ENCODE measurements at regions not wholly inside any gene's neighbourhood (a gene's known extent, or its start where the extent isn't known, plus 50 kb on each side); places are given as distances from the start of the nearest gene placed in this dataset.

DNA sequence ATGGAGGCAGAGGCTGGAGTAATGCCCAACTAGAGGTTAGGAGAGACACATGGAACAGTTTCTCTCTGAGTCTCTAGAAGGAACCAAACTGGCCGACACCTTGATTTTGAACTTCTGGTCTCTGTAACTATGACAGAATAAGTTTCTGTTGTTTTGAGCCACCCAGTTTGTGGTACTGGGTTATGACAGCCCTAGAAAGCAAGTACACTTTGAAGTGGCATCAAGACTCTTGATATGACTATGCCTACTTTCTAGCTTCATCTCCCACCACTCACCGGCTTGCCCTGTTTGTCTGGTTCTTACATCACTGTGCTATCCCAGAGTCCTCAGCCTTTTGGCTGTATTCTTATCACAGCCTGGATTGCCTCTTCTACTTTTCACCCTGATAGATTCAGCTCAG lies 230.3 kb upstream of the USP24 start:
- WGBS: 100% methylated on average over 2 of the region's 2 CpGs
- Histone ChIP-seq H4K91ac (ENCODE audit: low read length) (no peak overlapping the region), H2BK120ac (ENCODE audit: low read depth, low read length) (no peak overlapping the region), H3K9ac (ENCODE audit: low read length) (no peak overlapping the region), H2AFZ (ENCODE audit: low read depth, low read length) (no peak overlapping the region), H4K8ac (ENCODE audit: low read length) (peak overlapping the region; percentile 16), H3K27me3 (ENCODE audit: control insufficient read depth in 1 of 2, insufficient read depth in 1 of 2, low read length in 2 of 2) (no peaks in the 10 kb centered on the region), H3K9me3 (ENCODE audit: control insufficient read depth, low read length) (no peaks in the 10 kb centered on the region), H3K79me1 (replicated peaks; ENCODE audit: low read length, poor library complexity, severe bottlenecking) (no peaks in the 10 kb centered on the region), H3K4me2 (ENCODE audit: low read length, poor library complexity, severe bottlenecking) (no peak overlapping the region), H3K4ac (ENCODE audit: low read depth in 1 of 2, low read length in 2 of 2) (peak overlapping the region in 1 of 2 experiments; percentile 33), H2AK5ac (ENCODE audit: low read length, severe bottlenecking) (no peak overlapping the region), H3K27ac (ENCODE audit: low read length, poor library complexity, severe bottlenecking) (no peak overlapping the region), H2BK5ac (ENCODE audit: low read depth, low read length, poor library complexity, severe bottlenecking) (no peak overlapping the region), H3K23ac (ENCODE audit: low read length in 2 of 2) (no peak overlapping the region), H3K18ac (ENCODE audit: low read depth in 1 of 2, low read length in 2 of 2) (peak overlapping the region; percentile 40 to 68), H3K4me3 (ENCODE audit: insufficient read depth in 1 of 2, low read depth in 1 of 2, low read length in 2 of 2) (no peak overlapping the region), H3K14ac (ENCODE audit: low read length in 2 of 2) (peak overlapping the region in 1 of 2 experiments; percentile 46), H2BK12ac (ENCODE audit: low read length in 2 of 2) (peak overlapping the region; percentile 19 to 87), H3K4me1 (ENCODE audit: control insufficient read depth, insufficient read depth, low read depth, low read length) (peaks cover 3% of the 10 kb centered on the region), H3K36me3 (ENCODE audit: control insufficient read depth in 1 of 2, insufficient read depth in 2 of 2, low read depth in 1 of 2, low read length in 2 of 2) (no peaks in the 10 kb centered on the region), H2BK15ac (ENCODE audit: low read depth, poor library complexity, severe bottlenecking) (no peak overlapping the region)
- DNase-seq: no peak

DNA sequence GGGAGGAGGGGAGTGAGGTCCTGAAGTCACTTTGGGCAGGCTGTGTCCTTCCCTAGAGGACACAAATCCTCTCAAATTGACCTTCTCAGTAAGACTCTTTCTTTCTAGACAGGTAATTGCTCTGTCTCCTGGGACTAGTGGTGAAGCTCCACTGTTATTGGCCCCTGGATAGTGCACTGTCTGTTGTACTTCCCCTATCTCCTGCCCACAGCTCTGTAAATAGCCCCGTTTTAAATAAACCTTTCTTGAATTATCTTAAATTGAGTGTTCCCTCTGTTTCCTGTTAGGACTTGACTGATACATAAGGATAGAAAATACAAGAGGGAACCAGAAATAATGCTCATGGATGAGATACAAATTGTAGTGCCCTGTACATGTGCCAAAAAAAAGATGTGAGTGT lies 229.5 kb upstream of the USP24 start:
- no peak overlapping the region for H2BK5ac ChIP-seq (ENCODE audit: low read depth, low read length, poor library complexity, severe bottlenecking)
- no peaks in the 10 kb centered on the region for H3K79me1 ChIP-seq (replicated peaks; ENCODE audit: low read length, poor library complexity, severe bottlenecking)
- peak overlapping the region; percentile 9 to 85 for H2BK12ac ChIP-seq (ENCODE audit: low read length in 2 of 2)
- peaks cover 3% of the 10 kb centered on the region for H3K9me3 ChIP-seq (ENCODE audit: control insufficient read depth, low read length)
- H4K8ac ChIP-seq (ENCODE audit: low read length): no peak overlapping the region
- no peaks in the 10 kb centered on the region for H3K36me3 ChIP-seq (ENCODE audit: control insufficient read depth in 1 of 2, insufficient read depth in 2 of 2, low read depth in 1 of 2, low read length in 2 of 2)
- no peak overlapping the region for H3K4me3 ChIP-seq (ENCODE audit: insufficient read depth in 1 of 2, low read depth in 1 of 2, low read length in 2 of 2)
- H2BK120ac ChIP-seq (ENCODE audit: low read depth, low read length): no peak overlapping the region
- no peaks in the 10 kb centered on the region for H3K27me3 ChIP-seq (ENCODE audit: control insufficient read depth in 1 of 2, insufficient read depth in 1 of 2, low read length in 2 of 2)
- DNase-seq: no peak
- no peak overlapping the region for H3K23ac ChIP-seq (ENCODE audit: low read length in 2 of 2)
- peak overlapping the region; percentile 82 for H3K9ac ChIP-seq (ENCODE audit: low read length)
- H2BK15ac ChIP-seq (ENCODE audit: low read depth, poor library complexity, severe bottlenecking): no peak overlapping the region
- no CpG with 5 or more reads among the region's 1 CpG for WGBS
- no peak overlapping the region for H3K27ac ChIP-seq (ENCODE audit: low read length, poor library complexity, severe bottlenecking)
- H2AK5ac ChIP-seq (ENCODE audit: low read length, severe bottlenecking): no peak overlapping the region
- H3K4me2 ChIP-seq (ENCODE audit: low read length, poor library complexity, severe bottlenecking): no peak overlapping the region
- peak overlapping the region in 1 of 2 experiments; percentile 61 for H3K18ac ChIP-seq (ENCODE audit: low read depth in 1 of 2, low read length in 2 of 2)
- H3K14ac ChIP-seq (ENCODE audit: low read length in 2 of 2): peak overlapping the region in 1 of 2 experiments; percentile 26
- H4K91ac ChIP-seq (ENCODE audit: low read length): no peak overlapping the region
- no peak overlapping the region for H2AFZ ChIP-seq (ENCODE audit: low read depth, low read length)
- H3K4ac ChIP-seq (ENCODE audit: low read depth in 1 of 2, low read length in 2 of 2): no peak overlapping the region
- H3K4me1 ChIP-seq (ENCODE audit: control insufficient read depth, insufficient read depth, low read depth, low read length): peaks cover 3% of the 10 kb centered on the region

DNA sequence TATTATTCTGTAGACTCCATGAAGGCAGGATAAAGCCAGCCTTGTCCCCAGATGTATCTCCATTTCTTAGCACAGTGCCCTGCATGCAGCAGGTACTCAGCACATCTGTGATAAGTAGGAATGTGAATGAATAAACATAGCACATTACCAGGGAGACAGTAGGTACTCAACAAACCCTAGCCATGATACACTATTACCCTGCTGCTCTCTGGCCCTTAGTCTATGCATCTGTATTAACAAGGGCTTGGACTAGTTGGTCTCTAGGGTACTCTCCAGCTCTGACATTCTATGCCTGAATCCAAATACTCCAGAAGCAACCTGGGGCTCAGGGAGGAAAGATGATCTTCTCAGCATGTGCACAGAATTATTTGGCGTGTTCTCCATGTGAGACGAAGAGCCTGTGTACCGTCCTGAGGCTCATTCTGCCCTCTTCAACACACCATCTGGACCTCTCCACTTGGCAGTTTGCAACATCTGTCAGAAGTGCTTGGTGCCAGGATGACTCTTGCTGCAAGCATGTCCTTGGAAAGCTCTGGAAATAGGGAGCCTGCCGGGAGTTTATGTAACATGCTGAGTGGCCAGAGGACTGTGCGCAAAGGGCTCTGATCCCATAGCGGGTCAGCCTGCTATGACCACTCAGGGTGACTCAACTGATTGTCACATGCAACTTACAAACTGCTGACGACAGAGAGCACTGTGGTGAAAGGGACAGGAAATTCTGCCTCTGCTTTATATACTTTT lies 228.2 kb upstream of the USP24 start:
- H2BK5ac ChIP-seq (ENCODE audit: low read depth, low read length, poor library complexity, severe bottlenecking): no peak overlapping the region
- peak overlapping the region; percentile 82 for H3K9ac ChIP-seq (ENCODE audit: low read length)
- no peak overlapping the region for H4K91ac ChIP-seq (ENCODE audit: low read length)
- H3K4me1 ChIP-seq (ENCODE audit: control insufficient read depth, insufficient read depth, low read depth, low read length): peaks cover 3% of the 10 kb centered on the region
- peak overlapping the region; percentile 40 to 46 for H3K18ac ChIP-seq (ENCODE audit: low read depth in 1 of 2, low read length in 2 of 2)
- H3K9me3 ChIP-seq (ENCODE audit: control insufficient read depth, low read length): peaks cover 4% of the 10 kb centered on the region
- peak overlapping the region in 1 of 2 experiments; percentile 18 for H3K14ac ChIP-seq (ENCODE audit: low read length in 2 of 2)
- H3K4me3 ChIP-seq (ENCODE audit: insufficient read depth in 1 of 2, low read depth in 1 of 2, low read length in 2 of 2): no peak overlapping the region
- no peak overlapping the region for H2BK120ac ChIP-seq (ENCODE audit: low read depth, low read length)
- DNase-seq: peak; percentile 98
- H2BK12ac ChIP-seq (ENCODE audit: low read length in 2 of 2): peak overlapping the region in 1 of 2 experiments; percentile 58
- H3K4ac ChIP-seq (ENCODE audit: low read depth in 1 of 2, low read length in 2 of 2): no peak overlapping the region
- no peak overlapping the region for H3K27ac ChIP-seq (ENCODE audit: low read length, poor library complexity, severe bottlenecking)
- WGBS: 24% methylated on average over 7 of the region's 7 CpGs
- H2AFZ ChIP-seq (ENCODE audit: low read depth, low read length): no peak overlapping the region
- peak overlapping the region; percentile 13 for H2BK15ac ChIP-seq (ENCODE audit: low read depth, poor library complexity, severe bottlenecking)
- no peak overlapping the region for H3K4me2 ChIP-seq (ENCODE audit: low read length, poor library complexity, severe bottlenecking)
- no peaks in the 10 kb centered on the region for H3K36me3 ChIP-seq (ENCODE audit: control insufficient read depth in 1 of 2, insufficient read depth in 2 of 2, low read depth in 1 of 2, low read length in 2 of 2)
- H2AK5ac ChIP-seq (ENCODE audit: low read length, severe bottlenecking): no peak overlapping the region
- H3K27me3 ChIP-seq (ENCODE audit: control insufficient read depth in 1 of 2, insufficient read depth in 1 of 2, low read length in 2 of 2): no peaks in the 10 kb centered on the region
- no peaks in the 10 kb centered on the region for H3K79me1 ChIP-seq (replicated peaks; ENCODE audit: low read length, poor library complexity, severe bottlenecking)
- peak overlapping the region; percentile 19 for H4K8ac ChIP-seq (ENCODE audit: low read length)
- H3K23ac ChIP-seq (ENCODE audit: low read length in 2 of 2): no peak overlapping the region

DNA sequence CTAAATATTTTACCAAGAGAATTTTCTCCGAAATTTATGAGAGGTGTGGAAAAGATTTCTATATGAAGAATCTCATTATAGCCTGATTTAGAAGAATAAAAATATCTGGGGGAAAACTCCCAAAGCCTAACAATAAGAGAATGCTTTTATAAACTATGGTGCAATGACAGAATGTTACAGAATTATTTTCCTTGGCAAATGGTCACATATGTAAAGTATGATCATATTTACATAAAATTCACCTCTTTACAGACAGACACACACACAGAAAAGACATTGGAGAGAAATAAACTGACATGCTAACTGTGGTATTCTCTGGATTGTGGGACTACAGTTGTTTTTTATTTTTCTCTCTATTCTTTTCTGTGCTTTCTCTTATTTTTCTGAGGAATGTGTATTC lies 226.3 kb upstream of the USP24 start:
- H3K79me1 ChIP-seq (replicated peaks; ENCODE audit: low read length, poor library complexity, severe bottlenecking): no peaks in the 10 kb centered on the region

More for the DNA sequence above, 226.3 kb upstream of the USP24 start:
- H3K23ac ChIP-seq (ENCODE audit: low read length in 2 of 2): no peak overlapping the region
- H2BK5ac ChIP-seq (ENCODE audit: low read depth, low read length, poor library complexity, severe bottlenecking): no peak overlapping the region
- H3K18ac ChIP-seq (ENCODE audit: low read depth in 1 of 2, low read length in 2 of 2): no peak overlapping the region
- no peak overlapping the region for H4K91ac ChIP-seq (ENCODE audit: low read length)
- no peak for DNase-seq
- H3K4me3 ChIP-seq (ENCODE audit: insufficient read depth in 1 of 2, low read depth in 1 of 2, low read length in 2 of 2): no peak overlapping the region
- no peak overlapping the region for H3K27ac ChIP-seq (ENCODE audit: low read length, poor library complexity, severe bottlenecking)
- H2BK15ac ChIP-seq (ENCODE audit: low read depth, poor library complexity, severe bottlenecking): no peak overlapping the region
- H2BK12ac ChIP-seq (ENCODE audit: low read length in 2 of 2): no peak overlapping the region
- H2AFZ ChIP-seq (ENCODE audit: low read depth, low read length): no peak overlapping the region
- WGBS: no CpG with 5 or more reads among the region's 1 CpG
- H2AK5ac ChIP-seq (ENCODE audit: low read length, severe bottlenecking): no peak overlapping the region
- no peak overlapping the region for H3K4me2 ChIP-seq (ENCODE audit: low read length, poor library complexity, severe bottlenecking)
- H3K9me3 ChIP-seq (ENCODE audit: control insufficient read depth, low read length): peaks cover 4% of the 10 kb centered on the region
- H3K36me3 ChIP-seq (ENCODE audit: control insufficient read depth in 1 of 2, insufficient read depth in 2 of 2, low read depth in 1 of 2, low read length in 2 of 2): no peaks in the 10 kb centered on the region
- H3K9ac ChIP-seq (ENCODE audit: low read length): peak overlapping the region; percentile 17
- peaks cover 3% of the 10 kb centered on the region for H3K4me1 ChIP-seq (ENCODE audit: control insufficient read depth, insufficient read depth, low read depth, low read length)
- H3K14ac ChIP-seq (ENCODE audit: low read length in 2 of 2): no peak overlapping the region
- no peak overlapping the region for H3K4ac ChIP-seq (ENCODE audit: low read depth in 1 of 2, low read length in 2 of 2)
- no peak overlapping the region for H2BK120ac ChIP-seq (ENCODE audit: low read depth, low read length)
- H3K27me3 ChIP-seq (ENCODE audit: control insufficient read depth in 1 of 2, insufficient read depth in 1 of 2, low read length in 2 of 2): no peaks in the 10 kb centered on the region
- H4K8ac ChIP-seq (ENCODE audit: low read length): no peak overlapping the region
